PC-3 (cell line): ENCODE measurements at regions not wholly inside any gene's neighbourhood (a gene's known extent, or its start where the extent isn't known, plus 50 kb on each side); places are given as distances from the start of the nearest gene placed in this dataset.

Experiments used
- EZH2 ChIP-seq: fragments of 300-600 bp; sonication (generic); IDR thresholded peaks from one replicate; pipeline ENCODE4 v1.6.1; 2017; ENCODE audit warnings: antibody characterized with exemption, mild to moderate bottlenecking, low read length; ENCODE audit not compliant: unreplicated experiment
- EZH2phosphoT487 ChIP-seq: fragments of 300-600 bp; sonication (generic); IDR thresholded peaks from 2 replicates; pipeline ENCODE4 v1.6.1; 2018; ENCODE audit warnings: mild to moderate bottlenecking, antibody characterized with exemption, low read length, borderline replicate concordance
- TF ChIP-seq, protein P1 (sequence below): fragments of 300-600 bp; sonication (generic); conservative IDR thresholded peaks from 2 replicates; pipeline ENCODE4 v1.5.1; 2017; ENCODE audit warnings: antibody characterized with exemption, low read depth, mild to moderate bottlenecking, low read length

DNA sequence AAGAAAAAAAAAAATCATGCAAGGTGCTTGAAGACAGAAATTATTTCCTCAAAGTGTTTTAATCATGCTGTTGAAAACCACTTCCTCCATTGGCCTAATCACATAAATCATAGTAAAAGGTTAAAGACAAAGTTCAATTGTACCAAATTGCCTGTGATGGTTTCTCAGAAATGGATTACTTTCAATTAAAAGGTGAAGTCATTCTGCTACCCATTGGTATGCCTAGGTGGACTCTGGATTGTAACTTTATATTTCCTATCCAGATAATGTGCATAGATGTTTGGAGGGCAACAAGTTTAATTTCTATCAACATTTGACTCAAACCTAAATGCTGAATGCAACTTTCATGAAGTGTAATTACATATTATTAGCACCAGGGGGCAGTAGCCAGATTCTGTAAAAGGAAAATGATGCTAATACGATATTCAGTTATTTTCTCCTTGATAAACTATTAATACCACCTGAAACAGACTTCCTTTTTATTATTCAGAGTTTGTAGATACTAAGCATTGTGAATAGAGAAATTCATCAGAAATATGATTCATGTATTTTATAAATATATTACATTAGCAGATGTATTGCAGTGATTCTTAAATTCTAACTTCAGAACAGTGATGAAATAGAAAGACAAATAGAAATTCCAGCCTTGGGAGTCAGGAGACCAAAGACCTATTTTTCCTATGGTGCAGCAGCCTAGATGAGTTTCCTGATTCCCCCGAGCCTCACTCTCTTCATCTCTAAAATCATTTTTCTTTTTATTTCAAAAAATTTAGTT, 148.2 kb downstream of the CAAP1 start:
- TF ChIP-seq, protein P1, sequence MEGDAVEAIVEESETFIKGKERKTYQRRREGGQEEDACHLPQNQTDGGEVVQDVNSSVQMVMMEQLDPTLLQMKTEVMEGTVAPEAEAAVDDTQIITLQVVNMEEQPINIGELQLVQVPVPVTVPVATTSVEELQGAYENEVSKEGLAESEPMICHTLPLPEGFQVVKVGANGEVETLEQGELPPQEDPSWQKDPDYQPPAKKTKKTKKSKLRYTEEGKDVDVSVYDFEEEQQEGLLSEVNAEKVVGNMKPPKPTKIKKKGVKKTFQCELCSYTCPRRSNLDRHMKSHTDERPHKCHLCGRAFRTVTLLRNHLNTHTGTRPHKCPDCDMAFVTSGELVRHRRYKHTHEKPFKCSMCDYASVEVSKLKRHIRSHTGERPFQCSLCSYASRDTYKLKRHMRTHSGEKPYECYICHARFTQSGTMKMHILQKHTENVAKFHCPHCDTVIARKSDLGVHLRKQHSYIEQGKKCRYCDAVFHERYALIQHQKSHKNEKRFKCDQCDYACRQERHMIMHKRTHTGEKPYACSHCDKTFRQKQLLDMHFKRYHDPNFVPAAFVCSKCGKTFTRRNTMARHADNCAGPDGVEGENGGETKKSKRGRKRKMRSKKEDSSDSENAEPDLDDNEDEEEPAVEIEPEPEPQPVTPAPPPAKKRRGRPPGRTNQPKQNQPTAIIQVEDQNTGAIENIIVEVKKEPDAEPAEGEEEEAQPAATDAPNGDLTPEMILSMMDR, result peak; percentile 72
- TF ChIP-seq EZH2 (no peak), EZH2phosphoT487 (no peak)
